BJ (cell line): ENCODE measurements at regions not wholly inside any gene's neighbourhood (a gene's known extent, or its start where the extent isn't known, plus 50 kb on each side); places are given as distances from the start of the nearest gene placed in this dataset.
"Not testable (repeated sequence)": the region's sequence is repeated elsewhere in the genome, so short reads cannot be mapped to it uniquely, and the experiment has no call there.

Experiments used
- CTCF ChIA-PET: fragments of 350-600 bp; formaldehyde crosslinking; extraction: SDS; loops from one replicate; lab custom pipeline; 2021; ENCODE audit warnings: antibody characterized with exemption, inconsistent platforms; lab: Yijun Ruan, JAX
- POLR2A ChIA-PET: fragments of 300-600 bp; sonication (Branson Sonifier 250); formaldehyde crosslinking; extraction: SDS; loops from one replicate; lab custom pipeline; 2021; ENCODE audit warnings: antibody characterized with exemption; lab: Charles Lee
- DNase-seq: peaks from one replicate; pipeline ENCODE4 v3.0.0-alpha.2; 2011; ENCODE audit warnings: low read depth
- H3K27me3 ChIP-seq: 2 replicates; pipeline ENCODE4 v1.6.0; 2011; ENCODE audit warnings: low read length; ENCODE audit not compliant: control insufficient read depth, insufficient read depth
- H3K36me3 ChIP-seq: 2 replicates; pipeline ENCODE4 v1.5.1; 2011; ENCODE audit warnings: low read length; ENCODE audit not compliant: control insufficient read depth, insufficient read depth
- H3K4me3 ChIP-seq: 2 replicates; pipeline ENCODE4 v1.5.1; 2011; ENCODE audit warnings: low read depth, mild to moderate bottlenecking, control low read depth, low read length
- TF ChIP-seq, protein P1 (sequence below): IDR thresholded peaks from 2 replicates; pipeline ENCODE4 v1.5.1; 2011; ENCODE audit warnings: low read depth, mild to moderate bottlenecking, control low read depth, inconsistent platforms, low read length, moderate library complexity; ENCODE audit not compliant: insufficient read depth

DNA sequence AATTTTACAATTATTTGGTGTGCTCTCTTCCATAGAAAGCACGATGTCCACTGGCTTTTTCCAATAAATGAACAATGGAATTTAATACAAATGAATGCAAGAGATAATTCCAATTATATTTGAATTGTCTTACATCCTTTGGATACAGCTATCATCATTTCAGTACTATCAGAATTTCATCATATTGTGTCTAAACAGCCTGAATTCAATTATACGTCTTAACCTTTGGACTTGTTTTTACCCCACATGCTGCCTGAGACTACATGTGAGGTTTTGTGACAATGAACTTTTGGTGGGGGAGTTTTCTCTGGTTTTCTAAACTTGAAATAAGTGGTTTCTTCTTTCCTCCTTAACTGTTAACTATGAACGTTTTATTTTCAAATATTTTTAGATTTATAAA lies 1176.0 kb downstream of the EPHA7 start:
- CTCF ChIA-PET: no interaction called here
- no peak for DNase-seq
- no peaks in the 10 kb centered on the region for H3K36me3 ChIP-seq
- POLR2A ChIA-PET: no interaction called here
- no peaks in the 10 kb centered on the region for H3K27me3 ChIP-seq
- TF ChIP-seq, protein P1, sequence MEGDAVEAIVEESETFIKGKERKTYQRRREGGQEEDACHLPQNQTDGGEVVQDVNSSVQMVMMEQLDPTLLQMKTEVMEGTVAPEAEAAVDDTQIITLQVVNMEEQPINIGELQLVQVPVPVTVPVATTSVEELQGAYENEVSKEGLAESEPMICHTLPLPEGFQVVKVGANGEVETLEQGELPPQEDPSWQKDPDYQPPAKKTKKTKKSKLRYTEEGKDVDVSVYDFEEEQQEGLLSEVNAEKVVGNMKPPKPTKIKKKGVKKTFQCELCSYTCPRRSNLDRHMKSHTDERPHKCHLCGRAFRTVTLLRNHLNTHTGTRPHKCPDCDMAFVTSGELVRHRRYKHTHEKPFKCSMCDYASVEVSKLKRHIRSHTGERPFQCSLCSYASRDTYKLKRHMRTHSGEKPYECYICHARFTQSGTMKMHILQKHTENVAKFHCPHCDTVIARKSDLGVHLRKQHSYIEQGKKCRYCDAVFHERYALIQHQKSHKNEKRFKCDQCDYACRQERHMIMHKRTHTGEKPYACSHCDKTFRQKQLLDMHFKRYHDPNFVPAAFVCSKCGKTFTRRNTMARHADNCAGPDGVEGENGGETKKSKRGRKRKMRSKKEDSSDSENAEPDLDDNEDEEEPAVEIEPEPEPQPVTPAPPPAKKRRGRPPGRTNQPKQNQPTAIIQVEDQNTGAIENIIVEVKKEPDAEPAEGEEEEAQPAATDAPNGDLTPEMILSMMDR: no peak
- H3K4me3 ChIP-seq: no peak overlapping the region

DNA sequence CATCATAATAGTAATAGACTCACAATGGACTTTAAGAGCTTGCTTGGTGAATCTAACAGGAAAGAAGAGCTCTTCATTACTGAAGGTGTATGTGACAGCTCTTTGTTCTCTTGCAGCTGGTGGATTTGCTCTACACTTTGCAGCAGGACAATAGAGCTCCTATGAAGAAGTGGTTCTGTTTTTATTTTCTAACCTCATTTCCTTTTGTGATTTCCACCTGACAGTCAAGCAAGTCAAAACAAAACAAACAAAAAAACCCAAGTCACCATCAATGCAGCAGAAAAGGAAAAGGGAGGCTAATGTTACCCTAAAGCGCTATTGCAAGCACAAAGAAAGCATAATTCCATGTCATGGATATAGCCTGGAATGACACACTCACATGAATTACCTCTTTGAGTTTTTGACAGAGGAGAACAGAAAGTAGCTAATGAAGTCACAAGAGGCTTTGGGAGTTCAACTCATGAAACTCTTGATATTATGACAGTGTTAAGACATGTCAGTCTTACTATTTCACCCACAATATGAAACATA lies 1188.1 kb downstream of the EPHA7 start:
- POLR2A ChIA-PET: no interaction called here
- TF ChIP-seq, protein P1: no peak
- Histone ChIP-seq H3K27me3 (no peaks in the 10 kb centered on the region), H3K36me3 (no peaks in the 10 kb centered on the region), H3K4me3 (no peak overlapping the region)
- CTCF ChIA-PET: no interaction called here
- DNase-seq: no peak

DNA sequence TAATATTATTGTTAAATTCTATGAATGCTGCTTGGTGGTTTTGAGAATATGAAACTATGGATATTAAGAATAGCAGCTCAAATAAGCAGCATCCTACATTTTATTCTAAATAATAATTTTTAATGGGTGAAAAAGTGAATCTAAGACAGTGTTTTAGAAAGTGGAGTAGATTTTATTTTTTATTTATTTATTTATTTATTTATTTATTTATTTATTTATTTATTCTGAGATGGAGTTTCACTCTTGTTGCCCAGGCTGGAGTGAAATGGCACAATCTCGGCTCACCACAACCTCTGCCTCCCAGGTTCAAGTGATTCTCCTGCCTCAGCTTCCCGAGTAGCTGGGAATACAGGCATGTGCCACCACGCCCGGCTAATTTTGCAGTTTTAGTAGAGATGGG lies 1199.4 kb downstream of the EPHA7 start:
- DNase-seq, H3K4me3 ChIP-seq, H3K36me3 ChIP-seq, POLR2A ChIA-PET, CTCF ChIA-PET, H3K27me3 ChIP-seq: not testable (repeated sequence)

DNA sequence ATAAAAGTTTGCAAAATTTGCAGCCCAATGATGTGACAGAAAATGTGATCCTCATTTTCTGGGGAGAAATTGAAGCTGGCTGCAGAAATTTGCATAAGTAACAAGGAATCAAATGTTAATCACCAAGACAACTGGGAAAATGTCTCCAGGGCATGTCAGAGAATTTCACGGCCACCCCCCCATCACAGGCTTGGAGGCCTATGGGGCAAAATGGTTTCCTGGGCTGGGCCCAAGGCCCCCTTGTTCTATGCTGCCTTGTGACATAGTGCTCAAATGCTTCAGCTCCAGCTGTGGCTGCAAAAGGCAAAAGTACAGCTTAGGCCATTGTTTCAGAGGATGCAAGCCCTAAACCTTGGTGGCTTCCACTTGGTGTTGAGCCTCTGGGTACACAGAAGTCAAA lies 1202.6 kb downstream of the EPHA7 start:
- TF ChIP-seq, protein P1: no peak
- POLR2A ChIA-PET: no interaction called here

DNA sequence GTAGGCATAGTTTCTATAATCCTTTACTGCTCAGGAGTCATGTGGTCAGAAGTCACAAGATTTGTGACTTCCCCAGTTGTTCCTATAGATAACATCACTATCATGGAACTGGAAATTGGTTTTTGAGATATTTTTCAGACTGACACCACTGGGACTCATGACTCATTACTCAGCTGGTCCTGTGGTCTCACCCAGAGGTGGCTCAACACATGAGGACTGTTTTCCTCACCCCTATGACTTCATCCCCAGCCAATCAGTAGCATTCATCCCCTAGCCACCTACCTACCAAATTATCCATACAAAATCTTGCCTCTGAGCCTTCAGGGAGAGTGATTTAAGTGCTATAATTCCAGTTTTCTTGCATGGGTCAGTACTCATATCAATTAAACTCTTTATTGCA lies 1217.7 kb downstream of the EPHA7 start:
- DNase-seq: no peak
- TF ChIP-seq, protein P1: no peak
- CTCF ChIA-PET: no interaction called here

More for the DNA sequence above, 1202.6 kb downstream of the EPHA7 start:
- H3K36me3 ChIP-seq: no peaks in the 10 kb centered on the region
- CTCF ChIA-PET: no interaction called here
- no peaks in the 10 kb centered on the region for H3K27me3 ChIP-seq
- no peak for DNase-seq
- no peak overlapping the region for H3K4me3 ChIP-seq

DNA sequence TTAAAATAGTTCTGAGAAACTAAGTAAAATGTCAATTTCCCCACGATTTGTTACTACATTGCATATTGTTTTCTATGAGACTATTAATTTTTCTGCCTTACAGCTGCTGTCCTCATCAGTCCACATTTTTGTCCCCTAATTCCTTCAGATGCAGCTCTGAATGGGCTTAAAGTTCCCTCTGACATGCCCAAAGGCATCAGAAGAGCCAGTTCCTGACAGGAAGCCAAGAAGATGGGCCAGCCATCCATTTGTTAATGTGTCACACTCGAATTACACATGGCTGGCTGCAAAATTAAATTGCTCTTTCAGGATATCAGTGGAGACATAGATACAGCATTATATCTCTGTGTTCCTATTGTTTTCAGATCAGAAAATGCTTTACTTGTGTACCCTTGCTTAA lies 1223.0 kb downstream of the EPHA7 start:
- ChIA-PET POLR2A (no interaction called here), CTCF (no interaction called here)
- H3K36me3 ChIP-seq: no peaks in the 10 kb centered on the region
- no peak for DNase-seq
- TF ChIP-seq, protein P1: no peak
- H3K4me3 ChIP-seq: no peak overlapping the region
- H3K27me3 ChIP-seq: no peaks in the 10 kb centered on the region

More for the DNA sequence above, 1217.7 kb downstream of the EPHA7 start:
- H3K4me3 ChIP-seq: no peak overlapping the region
- no peaks in the 10 kb centered on the region for H3K36me3 ChIP-seq
- POLR2A ChIA-PET: no interaction called here
- no peaks in the 10 kb centered on the region for H3K27me3 ChIP-seq
